ENCODE measurements at regions not wholly inside any gene's neighbourhood (a gene's known extent, or its start where the extent isn't known, plus 50 kb on each side); places are given as distances from the start of the nearest gene placed in this dataset.

DNA sequence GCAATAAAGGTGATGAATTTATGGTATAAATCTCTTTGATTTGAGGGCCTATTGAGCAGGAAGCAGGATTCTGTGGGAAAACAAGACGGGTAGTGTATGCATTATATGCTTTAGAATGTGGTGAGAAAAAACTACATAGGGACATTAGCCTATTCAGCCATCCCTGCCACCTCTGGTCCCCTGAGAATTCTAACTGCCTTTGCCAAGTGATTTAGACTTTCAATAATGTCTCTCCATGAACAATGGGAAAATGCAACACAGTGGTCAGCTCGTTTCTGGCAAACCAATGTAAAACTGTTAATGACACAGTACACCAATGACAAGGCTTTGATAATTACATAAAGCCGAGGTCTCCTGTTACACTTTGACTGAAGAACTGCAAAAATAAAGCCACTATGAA lies 314.7 kb upstream of the CNTN4 start:
- TF ChIP-seq ARNTL (CRISPR knock-in tag; IDR thresholded peaks at IDR 0.05; ENCODE audit: borderline replicate concordance, low read depth) (no peak), BACH2 (CRISPR knock-in tag; IDR thresholded peaks at IDR 0.05; ENCODE audit: borderline replicate concordance) (no peak), CSRNP3 (CRISPR knock-in tag; IDR thresholded peaks at IDR 0.05) (no peak), ZC3H10 (CRISPR knock-in tag; IDR thresholded peaks at IDR 0.05) (no peak), ZNF70 (CRISPR knock-in tag; IDR thresholded peaks at IDR 0.05) (no peak), ESRRG (CRISPR knock-in tag; IDR thresholded peaks at IDR 0.05) (no peak), CSDC2 (CRISPR knock-in tag; IDR thresholded peaks at IDR 0.05) (no peak), GLIS3 (CRISPR knock-in tag; IDR thresholded peaks at IDR 0.05) (no peak), CREB5 (CRISPR knock-in tag; IDR thresholded peaks at IDR 0.05; ENCODE audit: low read depth) (no peak), ZNF565 (CRISPR knock-in tag; conservative IDR thresholded peaks at IDR 0.05; ENCODE audit: low read depth) (no peak)
- TF ChIP-seq, protein P1, sequence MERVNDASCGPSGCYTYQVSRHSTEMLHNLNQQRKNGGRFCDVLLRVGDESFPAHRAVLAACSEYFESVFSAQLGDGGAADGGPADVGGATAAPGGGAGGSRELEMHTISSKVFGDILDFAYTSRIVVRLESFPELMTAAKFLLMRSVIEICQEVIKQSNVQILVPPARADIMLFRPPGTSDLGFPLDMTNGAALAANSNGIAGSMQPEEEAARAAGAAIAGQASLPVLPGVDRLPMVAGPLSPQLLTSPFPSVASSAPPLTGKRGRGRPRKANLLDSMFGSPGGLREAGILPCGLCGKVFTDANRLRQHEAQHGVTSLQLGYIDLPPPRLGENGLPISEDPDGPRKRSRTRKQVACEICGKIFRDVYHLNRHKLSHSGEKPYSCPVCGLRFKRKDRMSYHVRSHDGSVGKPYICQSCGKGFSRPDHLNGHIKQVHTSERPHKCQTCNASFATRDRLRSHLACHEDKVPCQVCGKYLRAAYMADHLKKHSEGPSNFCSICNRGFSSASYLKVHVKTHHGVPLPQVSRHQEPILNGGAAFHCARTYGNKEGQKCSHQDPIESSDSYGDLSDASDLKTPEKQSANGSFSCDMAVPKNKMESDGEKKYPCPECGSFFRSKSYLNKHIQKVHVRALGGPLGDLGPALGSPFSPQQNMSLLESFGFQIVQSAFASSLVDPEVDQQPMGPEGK (CRISPR knock-in tag; IDR thresholded peaks at IDR 0.05; ENCODE audit: borderline replicate concordance), result no peak
- ATAC-seq, result no peak

GRCh38 chr3:1787094-1787493 lies 311.6 kb upstream of the CNTN4 start:
- no peak for ATAC-seq
- TF ChIP-seq ESRRG (CRISPR knock-in tag; IDR thresholded peaks at IDR 0.05) (no peak), CSDC2 (CRISPR knock-in tag; IDR thresholded peaks at IDR 0.05) (no peak), ZFP3 (CRISPR knock-in tag; IDR thresholded peaks at IDR 0.05) (no peak), GLIS3 (CRISPR knock-in tag; IDR thresholded peaks at IDR 0.05) (no peak), RARB (CRISPR knock-in tag; IDR thresholded peaks at IDR 0.05) (no peak), PPARA (CRISPR knock-in tag; IDR thresholded peaks at IDR 0.05; ENCODE audit: borderline replicate concordance) (no peak), SNAI2 (CRISPR knock-in tag; IDR thresholded peaks at IDR 0.05) (no peak), ZFP30 (CRISPR knock-in tag; IDR thresholded peaks at IDR 0.05) (no peak), ARNTL (CRISPR knock-in tag; IDR thresholded peaks at IDR 0.05; ENCODE audit: borderline replicate concordance, low read depth) (no peak), CSRNP3 (CRISPR knock-in tag; IDR thresholded peaks at IDR 0.05) (no peak), BACH2 (CRISPR knock-in tag; IDR thresholded peaks at IDR 0.05; ENCODE audit: borderline replicate concordance) (no peak), TSHZ2 (CRISPR knock-in tag; IDR thresholded peaks at IDR 0.05) (no peak)
- TF ChIP-seq, protein P1 (CRISPR knock-in tag; IDR thresholded peaks at IDR 0.05; ENCODE audit: borderline replicate concordance), result no peak
- TF ChIP-seq, protein P2, sequence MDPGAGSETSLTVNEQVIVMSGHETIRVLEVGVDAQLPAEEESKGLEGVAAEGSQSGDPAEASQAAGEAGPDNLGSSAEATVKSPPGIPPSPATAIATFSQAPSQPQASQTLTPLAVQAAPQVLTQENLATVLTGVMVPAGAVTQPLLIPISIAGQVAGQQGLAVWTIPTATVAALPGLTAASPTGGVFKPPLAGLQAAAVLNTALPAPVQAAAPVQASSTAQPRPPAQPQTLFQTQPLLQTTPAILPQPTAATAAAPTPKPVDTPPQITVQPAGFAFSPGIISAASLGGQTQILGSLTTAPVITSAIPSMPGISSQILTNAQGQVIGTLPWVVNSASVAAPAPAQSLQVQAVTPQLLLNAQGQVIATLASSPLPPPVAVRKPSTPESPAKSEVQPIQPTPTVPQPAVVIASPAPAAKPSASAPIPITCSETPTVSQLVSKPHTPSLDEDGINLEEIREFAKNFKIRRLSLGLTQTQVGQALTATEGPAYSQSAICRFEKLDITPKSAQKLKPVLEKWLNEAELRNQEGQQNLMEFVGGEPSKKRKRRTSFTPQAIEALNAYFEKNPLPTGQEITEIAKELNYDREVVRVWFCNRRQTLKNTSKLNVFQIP (CRISPR knock-in tag; IDR thresholded peaks at IDR 0.05; ENCODE audit: borderline replicate concordance, low read depth), result no peak

Measured in SK-N-SH treated with all-trans-retinoic acid at 6 μM for 48 hours (cell line).